ENCODE measurements at regions not wholly inside any gene's neighbourhood (a gene's known extent, or its start where the extent isn't known, plus 50 kb on each side); places are given as distances from the start of the nearest gene placed in this dataset.

DNA sequence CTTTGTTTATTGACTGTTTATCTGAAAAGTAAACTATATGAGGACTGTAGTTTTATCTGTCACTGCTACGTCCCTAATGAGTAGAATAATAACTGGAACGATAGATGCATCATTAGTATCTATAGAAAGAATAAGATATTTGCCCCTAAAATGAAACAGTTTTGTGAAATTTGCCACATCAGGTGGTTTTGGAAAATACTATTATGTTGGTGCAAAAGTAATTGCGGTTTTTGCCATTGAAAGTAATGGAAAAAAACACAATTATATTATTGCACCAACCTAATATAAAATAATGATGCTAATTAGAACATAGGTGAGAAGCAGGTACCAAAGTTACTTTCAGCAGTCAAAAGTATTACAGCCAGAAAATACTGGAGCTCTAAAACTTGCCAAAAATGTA is 158.3 kb downstream of the PABPC4L start:
- TF ChIP-seq, protein P1, sequence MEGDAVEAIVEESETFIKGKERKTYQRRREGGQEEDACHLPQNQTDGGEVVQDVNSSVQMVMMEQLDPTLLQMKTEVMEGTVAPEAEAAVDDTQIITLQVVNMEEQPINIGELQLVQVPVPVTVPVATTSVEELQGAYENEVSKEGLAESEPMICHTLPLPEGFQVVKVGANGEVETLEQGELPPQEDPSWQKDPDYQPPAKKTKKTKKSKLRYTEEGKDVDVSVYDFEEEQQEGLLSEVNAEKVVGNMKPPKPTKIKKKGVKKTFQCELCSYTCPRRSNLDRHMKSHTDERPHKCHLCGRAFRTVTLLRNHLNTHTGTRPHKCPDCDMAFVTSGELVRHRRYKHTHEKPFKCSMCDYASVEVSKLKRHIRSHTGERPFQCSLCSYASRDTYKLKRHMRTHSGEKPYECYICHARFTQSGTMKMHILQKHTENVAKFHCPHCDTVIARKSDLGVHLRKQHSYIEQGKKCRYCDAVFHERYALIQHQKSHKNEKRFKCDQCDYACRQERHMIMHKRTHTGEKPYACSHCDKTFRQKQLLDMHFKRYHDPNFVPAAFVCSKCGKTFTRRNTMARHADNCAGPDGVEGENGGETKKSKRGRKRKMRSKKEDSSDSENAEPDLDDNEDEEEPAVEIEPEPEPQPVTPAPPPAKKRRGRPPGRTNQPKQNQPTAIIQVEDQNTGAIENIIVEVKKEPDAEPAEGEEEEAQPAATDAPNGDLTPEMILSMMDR (IDR thresholded peaks at IDR 0.05; ENCODE audit: insufficient read depth, low read length, missing control alignments) = no peak
- DNase-seq (ENCODE audit: low read depth, low spot score) = no peak
- ChIA-PET CTCF (no interaction called here), POLR2A (no interaction called here)
- H3K4me3 ChIP-seq (ENCODE audit: low read depth, low read length) = no peak overlapping the region

DNA sequence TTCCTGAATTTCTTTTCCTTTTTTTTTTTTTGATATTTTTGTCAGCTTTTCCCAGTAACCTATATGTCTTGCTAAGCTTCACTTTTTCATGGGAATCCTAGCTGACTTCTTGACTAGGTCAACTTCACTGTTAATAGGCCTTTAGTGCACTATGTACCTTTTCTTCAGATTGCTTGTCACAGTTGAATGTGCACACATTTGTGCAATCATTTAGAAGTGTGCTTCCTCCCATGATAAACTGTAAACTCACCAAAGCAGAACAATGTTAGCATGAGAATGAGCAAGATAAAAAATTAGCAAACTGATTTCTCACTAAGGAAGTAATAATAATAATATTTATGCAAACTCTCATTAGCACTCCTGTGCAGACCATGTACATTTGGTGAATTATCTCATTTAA is 173.2 kb downstream of the PABPC4L start:
- POLR2A ChIA-PET = no interaction called here

DNA sequence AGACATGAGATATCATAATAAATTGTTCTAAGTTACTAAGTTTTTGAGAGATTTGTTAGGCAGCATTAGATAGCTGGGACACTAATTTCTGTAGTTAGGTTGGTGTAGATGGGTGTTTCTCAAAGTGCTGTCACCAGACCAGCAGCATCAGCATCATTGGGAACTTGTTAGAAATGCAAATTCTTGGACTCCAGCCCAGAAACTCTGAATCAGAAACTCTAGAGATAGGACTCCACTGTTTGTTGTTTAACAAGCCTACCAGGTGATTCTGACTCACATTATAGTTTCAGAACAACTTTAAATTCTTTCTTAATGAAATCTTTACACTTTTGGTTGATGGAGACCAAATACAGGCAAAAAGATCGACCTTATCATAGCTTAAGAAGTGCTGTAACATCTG is 173.7 kb downstream of the PABPC4L start:
- ChIA-PET CTCF (no interaction called here), POLR2A (no interaction called here)
- TF ChIP-seq, protein P1 (IDR thresholded peaks at IDR 0.05; ENCODE audit: insufficient read depth, low read length, missing control alignments) = no peak
- no peak overlapping the region for H3K4me3 ChIP-seq (ENCODE audit: low read depth, low read length)
- DNase-seq (ENCODE audit: low read depth, low spot score) = no peak

More for the DNA sequence above, 173.2 kb downstream of the PABPC4L start:
- no peak for DNase-seq (ENCODE audit: low read depth, low spot score)
- H3K4me3 ChIP-seq (ENCODE audit: low read depth, low read length) = no peak overlapping the region
- CTCF ChIA-PET = no interaction called here
- TF ChIP-seq, protein P1 (IDR thresholded peaks at IDR 0.05; ENCODE audit: insufficient read depth, low read length, missing control alignments) = no peak

DNA sequence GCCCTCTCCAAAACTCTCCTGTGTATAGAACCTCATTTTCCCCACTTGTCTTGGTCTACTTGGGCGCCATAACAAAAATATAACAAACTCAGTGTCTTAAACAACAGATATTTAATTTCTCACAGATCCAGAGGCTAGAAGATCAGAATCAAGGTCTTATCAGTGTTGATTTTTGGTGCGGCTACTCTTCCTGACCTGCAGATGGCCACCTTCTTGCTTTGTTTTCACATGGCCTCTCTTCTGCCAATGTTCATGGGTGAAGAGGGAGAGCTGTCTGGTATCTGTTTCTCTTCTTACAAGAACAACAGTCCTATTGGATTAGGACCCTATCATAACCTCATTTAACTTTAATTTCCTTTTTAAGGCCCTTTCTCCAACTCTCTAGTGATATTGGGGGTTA is 177.3 kb downstream of the PABPC4L start:
- TF ChIP-seq, protein P1 (IDR thresholded peaks at IDR 0.05; ENCODE audit: insufficient read depth, low read length, missing control alignments) = no peak
- CTCF ChIA-PET = no interaction called here
- POLR2A ChIA-PET = no interaction called here
- H3K4me3 ChIP-seq (ENCODE audit: low read depth, low read length) = no peak overlapping the region
- DNase-seq (ENCODE audit: low read depth, low spot score) = no peak

DNA sequence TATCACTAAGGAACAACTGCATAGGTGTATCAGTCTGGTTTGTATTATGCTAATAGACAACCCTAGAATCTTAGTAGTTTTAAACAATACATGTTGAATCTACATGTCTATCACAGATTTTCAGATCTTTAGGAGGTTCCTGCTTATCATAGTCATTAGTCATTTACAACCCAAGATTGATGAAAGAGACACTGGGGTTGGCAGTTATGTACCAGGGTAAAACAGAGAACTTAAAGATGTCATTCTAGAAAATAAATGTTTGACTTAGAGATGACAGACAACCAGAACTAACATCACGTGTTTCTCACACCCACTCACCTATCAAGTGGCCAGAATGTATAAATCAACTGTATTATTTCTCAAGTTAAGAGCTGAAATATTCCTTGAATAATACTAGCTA is 181.9 kb downstream of the PABPC4L start:
- CTCF ChIA-PET = no interaction called here
- no peak for DNase-seq (ENCODE audit: low read depth, low spot score)
- TF ChIP-seq, protein P1 (IDR thresholded peaks at IDR 0.05; ENCODE audit: insufficient read depth, low read length, missing control alignments) = no peak
- POLR2A ChIA-PET = no interaction called here
- H3K4me3 ChIP-seq (ENCODE audit: low read depth, low read length) = no peak overlapping the region

DNA sequence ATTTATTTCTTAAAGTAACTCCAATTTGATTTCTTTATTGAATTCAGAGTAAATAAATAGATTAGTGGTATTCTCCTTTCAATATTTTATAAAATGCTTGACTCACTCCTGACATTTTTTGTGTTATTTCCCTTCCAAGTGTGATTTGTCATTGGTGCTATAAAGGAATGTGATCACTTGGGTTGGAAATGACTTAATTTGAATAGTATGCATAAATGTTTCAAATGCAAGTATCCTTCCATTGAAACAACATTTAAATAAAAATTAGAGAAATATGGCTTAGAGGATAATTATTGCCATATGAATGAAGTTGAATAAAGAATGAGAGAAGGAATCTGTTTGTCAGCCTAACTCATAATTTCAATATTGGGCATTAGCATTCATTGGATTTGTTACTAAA is 182.7 kb downstream of the PABPC4L start:
- ChIA-PET CTCF (no interaction called here), POLR2A (no interaction called here)
- TF ChIP-seq, protein P1 (IDR thresholded peaks at IDR 0.05; ENCODE audit: insufficient read depth, low read length, missing control alignments) = no peak
- H3K4me3 ChIP-seq (ENCODE audit: low read depth, low read length) = no peak overlapping the region
- no peak for DNase-seq (ENCODE audit: low read depth, low spot score)

Data from AG04449 (cell line).